Renal cortex interstitium (tissue), 11 donors: ENCODE measurements at regions not wholly inside any gene's neighbourhood (a gene's known extent, or its start where the extent isn't known, plus 50 kb on each side); places are given as distances from the start of the nearest gene placed in this dataset.

Source experiments
- DNase-seq, 11 donors: peaks; one replicate each; pipeline ENCODE4 v3.0.0-alpha.2; 2013; ENCODE audit warnings: low read depth in 9 of 11, low spot score in 4 of 11; ENCODE audit errors: extremely low read depth in 1 of 11

DNA sequence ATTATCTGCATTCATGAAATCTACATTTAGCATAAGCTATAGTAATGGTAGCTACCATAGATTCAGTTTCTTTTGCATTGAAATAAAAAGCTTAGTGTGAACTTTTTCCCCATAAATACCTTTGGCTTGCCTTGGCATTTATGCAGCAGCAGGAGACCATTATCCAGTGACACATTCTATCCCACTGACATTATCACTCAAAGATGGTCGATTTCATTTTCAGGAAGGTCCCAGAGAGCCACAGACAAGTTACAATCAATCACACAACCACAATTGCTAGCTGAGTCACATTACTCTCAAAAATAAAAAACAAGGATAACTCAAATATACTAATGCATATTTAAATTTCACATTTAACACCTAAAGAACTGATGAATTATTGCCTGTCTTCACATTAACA lies 512.7 kb upstream of the CDH2 start:
- DNase-seq, result no peak

DNA sequence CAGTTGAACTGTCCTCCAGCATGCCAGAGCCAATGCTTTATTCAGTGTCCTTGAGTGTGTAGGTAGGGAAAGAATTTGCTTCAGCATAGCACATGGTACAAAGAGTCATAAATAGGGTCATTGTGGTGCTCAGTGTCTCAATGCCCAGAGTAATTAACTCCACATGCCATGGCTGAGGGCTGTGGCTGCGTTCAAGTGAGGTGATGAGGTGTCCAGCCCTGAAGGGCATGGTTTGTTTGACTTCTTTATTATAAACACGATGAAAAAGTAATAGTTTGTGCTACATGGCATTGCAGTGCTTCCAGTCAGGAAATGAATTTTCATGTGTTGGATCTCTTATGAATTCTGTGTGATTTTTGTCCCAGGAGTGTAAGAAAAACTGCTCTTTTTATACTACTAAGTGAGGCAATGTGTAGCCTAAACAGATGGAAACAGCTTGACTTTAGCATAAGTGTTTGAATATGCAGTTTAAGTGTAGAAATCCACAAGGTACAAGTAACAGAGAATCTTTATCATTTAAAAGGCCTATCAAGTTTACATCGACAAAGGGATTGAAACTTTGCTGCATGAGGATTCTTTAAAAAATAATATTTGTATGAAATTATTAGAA lies 507.9 kb upstream of the CDH2 start:
- no peak for DNase-seq

DNA sequence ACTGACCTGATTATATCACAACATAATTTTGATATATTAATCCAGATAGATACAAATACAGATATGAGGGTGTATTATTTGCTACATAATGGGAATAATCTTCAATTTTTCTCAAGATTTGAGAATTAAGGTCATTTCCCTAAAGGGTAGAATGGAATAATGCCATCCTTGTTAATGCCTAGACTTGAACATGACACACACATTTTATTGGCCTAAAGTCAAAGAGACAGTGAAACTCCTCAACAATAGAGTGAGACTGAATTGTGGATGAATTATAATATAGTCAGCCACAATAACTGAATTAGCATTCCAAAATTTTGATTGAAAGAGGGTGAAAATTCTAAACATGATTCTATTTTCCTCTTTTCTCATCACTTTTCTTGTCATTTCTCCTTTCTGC lies 506.0 kb upstream of the CDH2 start:
- no peak for DNase-seq

DNA sequence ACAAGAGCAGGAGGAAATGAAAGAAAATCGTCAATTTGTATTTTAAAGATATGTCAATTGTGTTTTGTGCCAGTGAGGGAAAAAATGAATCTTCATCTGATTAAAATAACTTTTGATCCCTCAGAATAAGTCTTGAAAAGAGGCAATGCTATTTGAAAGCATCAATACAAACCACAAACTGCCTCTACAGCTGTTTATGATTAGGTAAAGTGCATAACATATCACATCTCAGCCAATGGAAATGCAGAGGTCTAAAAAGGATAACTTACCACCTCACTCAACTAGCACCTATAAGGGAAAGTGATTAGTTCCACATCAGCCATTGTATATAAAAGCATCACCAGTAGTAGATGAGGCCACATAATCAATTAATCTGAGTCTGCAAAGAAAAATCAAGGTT lies 492.2 kb upstream of the CDH2 start:
- no peak for DNase-seq

DNA sequence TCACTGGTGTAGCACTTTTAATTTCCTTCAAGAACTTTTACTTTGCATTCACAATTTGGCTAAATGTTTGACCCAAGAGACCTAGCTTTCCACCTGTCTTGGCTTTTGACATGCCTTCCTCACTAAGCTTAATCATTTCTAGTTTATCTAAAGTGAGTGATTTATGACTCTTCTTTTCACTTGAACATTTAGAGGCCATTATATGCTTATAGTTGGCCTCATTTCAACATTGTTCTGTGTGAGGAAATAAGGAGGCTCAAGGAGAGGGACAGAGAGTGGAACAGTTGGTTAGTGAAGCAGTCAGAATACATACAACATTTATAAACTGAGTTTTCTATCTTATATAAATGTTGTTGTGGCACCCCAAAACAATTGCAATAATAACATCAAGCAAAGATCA lies 489.3 kb upstream of the CDH2 start:
- no peak for DNase-seq

DNA sequence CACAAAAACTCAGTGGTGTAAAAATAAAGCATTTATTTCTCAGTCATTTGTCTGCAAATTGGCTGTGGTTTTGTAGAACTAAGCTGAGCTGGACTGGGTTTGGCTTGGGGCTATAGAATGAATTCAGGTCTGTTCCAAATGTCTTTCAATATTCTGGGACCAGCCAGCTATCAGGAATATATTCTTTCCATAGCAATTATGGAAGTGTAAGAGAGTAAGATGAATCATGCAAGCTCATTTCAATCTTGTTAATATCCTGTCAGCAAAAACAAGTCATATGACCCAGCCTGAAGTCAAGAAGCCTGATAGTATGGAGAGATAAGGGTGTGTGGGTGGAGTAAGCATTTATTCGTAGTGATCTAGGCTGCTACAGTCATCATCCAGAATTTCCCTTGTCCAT lies 481.0 kb upstream of the CDH2 start:
- no peak for DNase-seq

DNA sequence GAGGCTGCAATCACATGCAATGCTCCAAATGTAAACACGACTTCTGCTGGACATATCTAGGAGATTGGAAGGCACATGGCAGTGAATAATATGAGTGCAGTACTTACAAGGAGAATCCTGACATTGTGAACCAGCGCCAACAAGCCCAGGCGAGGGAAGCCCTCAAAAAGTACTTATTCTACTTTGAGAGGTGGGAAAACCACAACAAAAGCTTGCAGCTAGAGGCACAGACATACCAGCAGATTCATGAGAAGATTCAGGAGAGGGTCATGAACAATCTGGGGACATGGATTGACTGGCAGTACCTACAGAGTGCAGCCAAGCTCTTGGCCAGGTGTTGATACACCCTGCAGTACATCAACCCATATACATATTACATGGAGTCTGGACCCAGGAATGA lies 475.7 kb upstream of the CDH2 start:
- DNase-seq, result no peak

DNA sequence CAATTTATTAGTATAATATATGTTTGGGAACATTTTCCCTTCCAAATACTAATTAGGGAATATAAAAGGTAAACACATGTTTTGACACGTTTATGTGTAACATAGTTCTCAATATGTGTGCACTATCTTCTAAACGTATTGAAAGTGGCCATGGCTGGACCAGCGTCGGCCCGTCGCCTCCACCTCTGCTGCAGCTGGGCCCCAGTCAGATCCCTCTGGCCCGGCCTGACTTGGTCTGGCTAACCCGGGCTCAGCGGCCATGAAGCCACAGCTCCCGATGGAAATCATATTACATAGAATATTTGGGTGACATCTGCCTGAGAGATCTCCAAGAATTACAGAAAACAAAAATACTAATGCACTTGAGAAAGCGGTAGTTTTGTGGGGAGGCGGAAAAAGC lies 474.4 kb upstream of the CDH2 start:
- DNase-seq, result no peak

DNA sequence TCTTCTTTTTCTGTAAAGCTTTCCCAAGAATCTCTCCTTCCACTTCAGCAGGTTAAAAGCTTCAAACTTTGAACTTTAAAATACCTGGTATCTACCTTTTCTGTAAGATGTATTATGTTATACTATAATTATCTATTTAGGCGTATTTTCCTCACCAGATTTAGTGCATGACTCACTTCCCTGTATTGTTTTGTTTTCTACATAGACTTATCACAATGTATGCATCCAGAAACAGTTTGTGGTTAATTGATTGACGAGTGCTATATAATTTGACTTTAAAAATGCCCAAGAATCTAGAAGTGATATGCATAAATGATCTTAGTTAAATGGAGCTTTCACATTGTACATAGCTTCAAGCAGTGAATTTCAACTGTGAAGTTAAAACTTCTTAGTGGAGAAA lies 473.9 kb upstream of the CDH2 start:
- DNase-seq, result no peak

DNA sequence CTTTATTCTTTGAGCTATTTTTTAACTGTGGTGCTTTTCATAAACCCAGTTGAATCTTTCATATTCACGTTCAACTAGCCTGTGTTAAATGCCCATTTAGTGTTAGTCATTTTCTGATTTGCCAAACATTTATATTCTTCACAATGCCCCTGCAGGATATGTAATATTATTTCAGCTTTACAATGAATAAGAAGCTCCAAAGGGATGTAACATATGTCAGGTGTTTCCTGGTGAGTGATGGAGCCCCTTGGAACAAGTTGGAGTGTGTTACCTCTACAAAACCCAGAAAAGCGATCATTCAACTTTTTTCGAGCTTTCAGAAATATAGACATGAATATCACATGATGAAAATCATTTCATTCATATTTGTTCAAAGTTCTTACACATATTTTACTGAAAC lies 471.0 kb upstream of the CDH2 start:
- no peak for DNase-seq

DNA sequence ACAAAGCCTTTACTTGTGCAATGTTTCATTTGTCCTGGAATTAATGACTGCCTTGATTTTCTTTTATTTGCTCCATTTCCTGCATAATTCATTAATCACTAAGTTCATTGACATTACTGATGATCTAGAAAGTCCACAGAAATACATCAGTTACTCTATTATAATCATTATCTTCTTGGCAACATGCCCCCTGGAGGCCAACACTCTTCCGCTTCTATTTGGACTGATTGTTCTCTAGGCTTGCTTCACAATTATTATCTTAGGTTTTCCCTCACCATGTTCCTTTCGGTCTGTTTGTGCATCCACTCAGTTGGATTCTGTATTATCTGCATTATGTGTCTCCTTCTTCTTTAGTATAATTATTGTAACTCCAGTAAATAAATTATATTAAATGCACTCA lies 461.0 kb upstream of the CDH2 start:
- DNase-seq, result no peak

DNA sequence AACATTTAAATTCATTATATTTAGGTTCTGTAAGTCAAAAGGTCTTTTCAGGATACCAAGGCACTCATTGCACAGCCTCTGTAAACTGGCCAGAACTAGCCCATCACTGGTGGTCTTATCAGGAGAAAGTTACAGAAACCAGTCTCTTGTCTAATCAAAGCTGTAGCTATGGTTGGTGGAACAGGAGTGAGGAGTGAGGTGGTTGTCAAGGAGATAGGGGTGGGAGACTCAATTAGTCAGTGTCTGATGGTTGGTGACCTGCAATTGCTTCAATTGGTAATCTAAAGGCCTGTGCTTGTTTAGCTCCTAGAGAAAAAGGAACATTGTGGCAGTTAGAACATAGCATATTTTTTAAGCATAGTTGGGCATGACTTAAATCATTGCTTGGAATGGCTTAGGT lies 458.6 kb upstream of the CDH2 start:
- no peak for DNase-seq

DNA sequence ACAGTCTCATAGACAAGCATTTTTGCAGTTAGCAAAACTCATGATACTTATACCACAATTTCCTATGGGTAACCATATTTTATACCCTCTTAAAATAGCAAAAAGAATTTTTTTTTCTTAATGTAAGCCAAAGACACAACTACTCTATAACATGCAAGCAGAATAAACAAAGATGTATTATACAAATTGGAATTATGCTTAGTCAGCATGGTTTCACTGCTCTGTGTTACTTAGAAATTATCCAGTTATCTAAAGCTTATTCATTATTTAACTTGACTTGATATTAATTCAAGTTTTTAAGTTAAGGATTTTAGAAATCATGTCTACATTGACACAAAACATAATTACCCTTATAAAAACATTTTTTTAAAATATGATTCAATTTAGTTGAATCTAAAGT lies 449.8 kb upstream of the CDH2 start:
- no peak for DNase-seq

DNA sequence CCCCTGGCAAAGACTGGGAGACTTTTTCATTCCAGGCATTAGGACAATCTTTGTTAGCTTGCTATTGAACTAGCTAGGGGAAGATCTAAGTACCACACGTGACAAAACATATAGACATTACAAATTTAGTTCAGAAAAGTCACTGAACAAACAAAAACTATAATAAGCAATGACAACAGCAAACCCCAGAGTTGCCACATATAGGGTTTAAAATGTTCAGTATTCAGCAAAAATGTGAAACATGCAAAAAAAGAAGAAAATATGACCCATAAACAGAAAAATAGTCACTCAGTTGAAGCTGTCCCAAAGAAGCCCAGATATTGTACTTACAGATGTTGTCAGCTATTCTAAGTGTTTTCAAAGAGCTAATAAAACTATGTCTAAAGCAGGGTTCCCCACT lies 431.1 kb upstream of the CDH2 start:
- DNase-seq, result no peak

DNA sequence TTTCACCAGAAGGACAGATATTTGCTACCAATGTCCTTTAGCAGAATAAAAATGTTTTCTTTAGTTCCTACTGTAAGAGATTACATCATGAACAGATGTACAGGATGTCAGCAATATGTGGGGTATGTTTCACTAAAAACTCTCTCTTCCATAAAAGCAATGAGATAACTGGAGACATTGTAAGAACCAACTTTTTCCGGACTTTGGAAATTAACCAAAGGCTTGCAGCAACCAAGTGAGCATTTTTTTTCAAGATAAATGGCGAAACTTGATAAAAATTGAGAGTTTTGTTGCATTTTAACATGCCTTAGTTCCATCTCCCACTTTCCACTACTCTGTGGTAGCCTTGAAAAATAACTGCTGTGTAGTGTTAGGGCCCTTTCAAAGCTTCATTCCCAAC lies 429.8 kb upstream of the CDH2 start:
- no peak for DNase-seq

DNA sequence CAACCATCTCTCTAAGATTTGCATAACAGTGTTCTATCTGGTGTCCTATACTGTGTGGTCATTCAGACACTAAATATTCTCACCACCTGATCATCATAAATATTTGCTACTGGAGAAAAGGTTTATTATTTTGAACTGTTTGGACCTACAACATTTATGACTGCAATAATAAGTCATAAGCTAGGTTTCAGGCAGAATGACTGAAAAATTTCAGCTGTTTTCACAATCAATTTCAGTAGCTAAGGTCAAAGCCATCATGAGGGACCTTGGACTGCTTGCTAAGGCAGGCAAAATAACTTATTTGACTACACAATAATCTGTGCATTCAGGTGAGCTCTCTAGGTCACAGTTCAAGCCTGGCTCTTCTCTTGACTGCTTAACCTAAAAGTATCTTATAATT lies 425.5 kb upstream of the CDH2 start:
- no peak for DNase-seq

DNA sequence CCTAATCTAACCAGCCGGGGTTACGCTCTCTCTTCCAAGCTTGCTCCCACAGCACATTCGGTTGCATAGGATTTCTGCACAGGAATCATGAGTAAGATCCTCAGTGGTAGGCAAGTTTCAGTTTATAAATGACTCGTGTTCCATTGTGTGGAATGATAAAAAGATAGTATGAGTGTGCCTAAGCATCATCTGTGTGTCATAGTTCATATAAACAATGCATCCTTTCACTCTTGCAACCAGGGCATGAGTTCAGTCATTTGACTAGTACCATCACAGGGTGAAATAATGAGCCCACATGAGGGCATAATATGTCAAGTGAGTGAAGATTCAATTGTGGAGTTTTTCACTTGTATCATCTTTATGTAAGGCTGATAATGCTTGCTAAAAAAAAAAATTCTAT lies 417.1 kb upstream of the CDH2 start:
- DNase-seq, result no peak

DNA sequence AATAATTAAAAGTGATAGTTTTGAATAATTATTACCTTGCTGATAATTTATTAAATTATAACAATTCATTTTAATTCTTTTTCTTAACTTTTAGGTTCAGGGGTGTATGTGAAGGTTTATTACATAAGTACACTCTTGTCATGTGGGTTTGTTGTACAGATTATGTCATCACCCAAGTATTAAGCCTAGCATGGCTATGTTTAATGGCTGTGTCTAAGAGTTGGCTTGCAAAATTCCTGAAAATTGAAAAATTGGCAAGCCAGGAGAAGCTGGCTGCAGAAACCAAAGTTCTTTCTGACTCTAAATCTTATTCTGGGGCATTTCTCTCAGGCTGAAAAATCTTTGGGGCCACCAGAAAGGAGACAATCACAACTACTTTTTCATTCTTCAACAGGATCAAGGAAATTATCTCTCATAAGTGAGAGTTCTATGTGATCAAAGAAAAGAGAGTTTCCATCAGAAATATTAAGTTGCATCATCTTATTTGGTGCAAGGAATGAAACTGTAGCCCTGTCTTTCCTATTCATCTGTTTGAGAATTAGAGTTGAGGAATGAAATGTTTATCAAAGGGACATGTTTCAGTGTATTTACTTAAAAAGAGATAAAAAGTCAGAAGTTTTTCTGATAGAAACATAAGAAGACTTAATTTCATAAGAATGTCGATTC lies 412.1 kb upstream of the CDH2 start:
- no peak for DNase-seq

DNA sequence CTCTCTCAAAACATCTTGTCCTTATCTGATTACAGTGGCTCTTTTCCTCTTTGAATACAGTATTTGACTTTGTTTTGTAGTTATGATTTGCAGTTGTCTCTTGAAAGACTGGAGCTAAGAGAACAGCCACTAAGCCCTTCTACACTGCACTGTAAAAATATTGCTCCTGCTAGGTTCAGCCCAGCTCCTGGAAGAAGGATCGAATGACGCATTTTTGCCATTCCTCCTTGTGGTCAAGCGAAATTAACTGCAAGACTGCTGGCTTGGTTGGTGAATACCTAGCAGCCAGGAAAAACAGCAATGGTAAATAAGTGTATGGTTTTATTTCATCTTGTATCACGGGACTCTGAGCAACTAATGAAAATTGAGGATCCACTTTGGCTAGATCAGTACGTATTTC lies 407.8 kb upstream of the CDH2 start:
- DNase-seq, result peak in 8 of 11 donors; percentile 8 to 75 (median 38)

DNA sequence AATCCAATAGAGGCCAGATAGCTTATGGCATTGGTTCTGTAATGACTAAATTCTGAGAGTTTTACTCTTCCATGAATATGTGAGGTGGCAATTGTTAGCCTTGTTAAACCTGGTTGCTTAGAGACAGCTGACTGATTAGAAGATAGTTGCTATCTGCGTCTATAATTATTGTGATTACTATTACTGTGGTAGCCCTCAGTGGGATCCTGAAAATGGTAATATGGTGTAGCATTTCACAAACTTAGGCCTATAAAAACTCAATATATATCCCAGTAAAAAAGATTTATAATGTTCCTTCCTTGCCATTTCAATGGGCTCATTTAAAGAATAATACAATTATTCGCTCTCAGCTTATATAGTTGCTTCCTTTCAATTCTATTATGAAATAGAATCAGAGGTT lies 405.8 kb upstream of the CDH2 start:
- DNase-seq, result no peak

DNA sequence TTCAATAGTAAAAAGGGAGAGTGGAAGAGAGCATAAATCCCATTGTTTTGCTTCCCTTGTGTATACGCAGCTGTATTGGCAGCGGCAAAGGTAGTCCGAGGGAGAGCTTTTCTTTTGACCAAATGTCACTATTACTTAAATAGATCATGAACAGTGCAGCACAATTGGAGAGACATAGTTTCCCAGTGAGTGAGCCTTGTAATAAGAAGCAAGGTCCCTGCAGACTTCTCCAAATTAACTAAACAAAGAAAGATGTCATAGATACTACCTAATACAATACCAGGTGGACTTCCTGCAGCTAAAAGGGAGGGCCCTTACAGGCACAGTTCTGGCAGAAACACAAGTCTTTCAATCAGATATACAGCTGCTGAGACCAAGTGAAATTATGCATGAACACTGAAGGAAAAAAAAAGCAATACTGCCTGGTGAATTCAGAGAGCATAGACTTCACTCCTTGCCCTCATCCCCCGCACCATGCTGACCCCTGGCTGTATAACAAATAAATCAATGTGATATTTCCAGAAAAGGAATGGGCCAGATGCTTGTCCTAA lies 404.7 kb upstream of the CDH2 start:
- DNase-seq, result peak in 8 of 11 donors; percentile 2 to 37 (median 20)
